ENCODE measurements at regions not wholly inside any gene's neighbourhood (a gene's known extent, or its start where the extent isn't known, plus 50 kb on each side); places are given as distances from the start of the nearest gene placed in this dataset.

DNA sequence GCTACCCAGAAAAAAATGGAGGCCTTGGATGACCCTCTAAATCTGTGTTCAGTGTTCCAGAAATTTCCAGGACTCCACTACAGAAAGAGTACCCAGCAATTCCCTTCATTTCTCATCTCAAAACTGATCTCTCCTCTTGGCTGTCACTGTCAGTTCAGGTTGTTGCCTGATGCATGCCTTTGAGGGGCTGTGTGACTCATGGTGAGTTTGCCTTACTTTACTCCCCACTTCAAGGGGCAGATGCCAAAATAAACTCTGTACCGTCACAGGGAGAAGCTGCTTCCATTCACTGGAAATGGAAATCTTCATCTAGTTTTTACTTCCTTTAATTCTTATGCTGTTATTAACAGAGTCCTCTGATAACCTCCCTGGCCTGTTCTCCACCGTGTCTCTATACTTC, 1075.0 kb downstream of the DIAPH3 start:
- TF ChIP-seq, protein P1, sequence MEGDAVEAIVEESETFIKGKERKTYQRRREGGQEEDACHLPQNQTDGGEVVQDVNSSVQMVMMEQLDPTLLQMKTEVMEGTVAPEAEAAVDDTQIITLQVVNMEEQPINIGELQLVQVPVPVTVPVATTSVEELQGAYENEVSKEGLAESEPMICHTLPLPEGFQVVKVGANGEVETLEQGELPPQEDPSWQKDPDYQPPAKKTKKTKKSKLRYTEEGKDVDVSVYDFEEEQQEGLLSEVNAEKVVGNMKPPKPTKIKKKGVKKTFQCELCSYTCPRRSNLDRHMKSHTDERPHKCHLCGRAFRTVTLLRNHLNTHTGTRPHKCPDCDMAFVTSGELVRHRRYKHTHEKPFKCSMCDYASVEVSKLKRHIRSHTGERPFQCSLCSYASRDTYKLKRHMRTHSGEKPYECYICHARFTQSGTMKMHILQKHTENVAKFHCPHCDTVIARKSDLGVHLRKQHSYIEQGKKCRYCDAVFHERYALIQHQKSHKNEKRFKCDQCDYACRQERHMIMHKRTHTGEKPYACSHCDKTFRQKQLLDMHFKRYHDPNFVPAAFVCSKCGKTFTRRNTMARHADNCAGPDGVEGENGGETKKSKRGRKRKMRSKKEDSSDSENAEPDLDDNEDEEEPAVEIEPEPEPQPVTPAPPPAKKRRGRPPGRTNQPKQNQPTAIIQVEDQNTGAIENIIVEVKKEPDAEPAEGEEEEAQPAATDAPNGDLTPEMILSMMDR (conservative IDR thresholded peaks at IDR 0.05; ENCODE audit: low read depth, low read length) = no peak
- no peak for TF ChIP-seq EZH2 (IDR thresholded peaks at IDR 0.05; ENCODE audit: borderline replicate concordance, low read depth, low read length, poor library complexity, severe bottlenecking)

Data from A673 (cell line).